Effector memory CD8-positive, alpha-beta T cell (primary cell): ENCODE measurements at regions not wholly inside any gene's neighbourhood (a gene's known extent, or its start where the extent isn't known, plus 50 kb on each side); places are given as distances from the start of the nearest gene placed in this dataset.
"Not testable (repeated sequence)": the region's sequence is repeated elsewhere in the genome, so short reads cannot be mapped to it uniquely, and the experiment has no call there.

Experiments used
- ATAC-seq: fragments of 150-1000 bp; cut with Tn5 transposase; replicated peaks from 2 replicates; pipeline ENCODE4 v1.10.0; 2021; ENCODE audit warnings: mild to moderate bottlenecking, moderate library complexity
- DNase-seq, 3 experiments: peaks; one replicate each; pipeline ENCODE4 v3.0.0; 2021
- H3K27ac Mint-ChIP-seq, 2 donors: one replicate each; pipeline ENCODE4 v1.8.0; 2022; ENCODE audit warnings: mild to moderate bottlenecking in 2 of 2, mixed read lengths in 2 of 2, moderate library complexity in 2 of 2
- H3K27me3 Mint-ChIP-seq, 2 donors: one replicate each; pipeline ENCODE4 v1.8.0; 2022; ENCODE audit warnings: mixed read lengths in 2 of 2
- H3K36me3 Mint-ChIP-seq: one replicate; pipeline ENCODE4 v1.8.0; 2022; ENCODE audit warnings: mild to moderate bottlenecking, moderate library complexity, mixed read lengths; ENCODE audit not compliant: insufficient read depth
- H3K4me1 Mint-ChIP-seq, 2 donors: one replicate each; pipeline ENCODE4 v1.8.0; 2022; ENCODE audit warnings: low read depth in 2 of 2, mixed read lengths in 2 of 2
- H3K4me3 Mint-ChIP-seq, 2 donors: one replicate each; pipeline ENCODE4 v1.8.0; 2022; ENCODE audit warnings: mild to moderate bottlenecking in 2 of 2, mixed read lengths in 2 of 2, moderate library complexity in 2 of 2
- H3K9me3 Mint-ChIP-seq, 2 donors: one replicate each; pipeline ENCODE4 v1.8.0; 2022; ENCODE audit warnings: mixed read lengths in 2 of 2

DNA sequence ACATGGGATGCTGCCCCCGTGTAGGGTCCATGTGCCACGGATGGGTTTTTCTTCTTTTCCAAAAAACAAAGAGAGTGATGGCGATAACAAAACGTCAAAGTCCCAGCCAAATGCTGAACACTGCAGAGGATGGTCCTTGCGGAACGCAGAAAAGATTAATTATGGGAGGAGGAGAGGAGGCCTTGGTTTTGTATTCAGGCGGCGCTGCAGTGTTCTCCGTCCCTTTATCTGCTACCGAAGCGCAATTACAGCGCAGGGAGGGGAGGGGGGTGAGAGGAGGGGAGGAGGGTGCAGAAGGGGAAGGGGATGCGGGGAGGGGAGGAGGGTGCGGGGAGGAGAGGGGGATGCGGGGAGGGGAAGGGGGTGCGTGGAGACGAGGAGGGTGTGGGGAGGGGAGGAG, 131.8 kb upstream of the PRKCQ start:
- Mint-ChIP-seq H3K9me3 (no peaks in the 10 kb centered on the region), H3K4me3 (no peak overlapping the region), H3K4me1 (peaks cover 5 to 8% of the 10 kb centered on the region in 2 donors), H3K27me3 (peaks cover 51 to 60% of the 10 kb centered on the region in 2 donors), H3K36me3 (no peaks in the 10 kb centered on the region), H3K27ac (no peak overlapping the region)
- DNase-seq (no peak), ATAC-seq (no peak)

DNA sequence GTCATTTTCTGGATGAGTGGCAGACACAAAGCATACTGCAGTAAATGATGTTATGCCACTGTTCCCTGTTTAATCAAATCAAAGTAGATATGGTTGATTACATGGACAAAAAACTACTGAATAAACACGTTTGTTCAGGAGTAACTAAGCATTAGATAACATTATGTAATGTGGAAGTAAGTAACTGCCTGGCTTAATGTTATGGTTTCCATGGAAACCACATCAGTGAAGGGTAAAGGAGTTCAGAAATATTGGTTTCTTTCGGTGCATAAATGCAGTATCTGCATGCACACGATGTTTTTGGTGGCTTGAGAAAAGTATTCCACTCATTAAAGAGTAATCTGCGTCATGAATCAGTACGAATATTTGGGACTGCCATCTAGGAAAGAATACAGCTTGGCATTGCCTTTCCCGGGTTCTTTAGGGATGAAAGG, 131.3 kb upstream of the PRKCQ start:
- H3K9me3 Mint-ChIP-seq: no peaks in the 10 kb centered on the region
- H3K36me3 Mint-ChIP-seq: no peaks in the 10 kb centered on the region
- ATAC-seq: no peak
- no peak for DNase-seq
- H3K4me3 Mint-ChIP-seq: no peak overlapping the region
- H3K27ac Mint-ChIP-seq: no peak overlapping the region
- H3K27me3 Mint-ChIP-seq: peaks cover 46 to 59% of the 10 kb centered on the region in 2 donors
- peaks cover 5 to 8% of the 10 kb centered on the region in 2 donors for H3K4me1 Mint-ChIP-seq

DNA sequence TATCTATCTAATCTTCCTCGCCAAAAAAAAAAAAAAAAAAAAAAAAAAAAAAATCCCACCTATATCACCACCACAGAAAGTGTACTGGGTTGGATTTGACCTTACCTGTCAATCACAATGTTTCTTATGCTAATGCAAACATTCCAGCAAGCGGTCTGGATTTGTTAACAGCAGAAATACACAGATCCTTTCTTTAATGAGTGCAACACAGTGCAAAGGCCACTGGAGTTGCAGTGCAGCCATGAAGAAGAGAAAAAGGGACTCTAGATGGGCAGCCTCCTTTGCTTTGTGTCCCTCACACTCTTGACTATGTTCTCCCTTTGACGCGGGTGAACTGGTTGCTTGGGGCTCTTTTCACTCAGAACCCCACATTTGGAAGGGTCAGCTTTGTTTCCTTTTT, 127.3 kb upstream of the PRKCQ start:
- peaks cover 57 to 62% of the 10 kb centered on the region in 2 donors for H3K27me3 Mint-ChIP-seq
- no peaks in the 10 kb centered on the region for H3K9me3 Mint-ChIP-seq

DNA sequence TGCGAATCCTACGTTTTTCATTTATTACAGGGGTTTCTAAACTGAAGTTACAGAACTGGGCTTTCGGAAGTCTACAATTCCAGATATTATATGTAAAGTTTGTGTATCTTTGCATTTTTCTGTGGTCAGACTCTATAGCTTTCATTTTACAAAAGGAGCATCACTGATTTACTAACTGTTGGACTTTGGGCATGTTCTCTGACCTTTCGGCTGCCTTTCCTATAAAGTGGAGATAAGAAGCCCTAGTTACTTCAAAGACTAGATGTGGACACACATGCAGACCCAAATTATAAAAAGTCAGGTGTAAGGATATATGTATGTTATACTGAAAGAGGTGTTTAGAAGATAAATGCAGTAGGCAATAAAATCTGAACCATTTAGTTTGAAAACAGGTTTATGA, 126.6 kb upstream of the PRKCQ start:
- no peaks in the 10 kb centered on the region for H3K9me3 Mint-ChIP-seq
- no peak overlapping the region for H3K27ac Mint-ChIP-seq
- ATAC-seq (no peak), DNase-seq (no peak)
- peaks cover 59 to 60% of the 10 kb centered on the region in 2 donors for H3K27me3 Mint-ChIP-seq
- no peak overlapping the region for H3K4me3 Mint-ChIP-seq
- no peaks in the 10 kb centered on the region for H3K36me3 Mint-ChIP-seq
- H3K4me1 Mint-ChIP-seq: peaks cover 0 to 2% of the 10 kb centered on the region in 2 donors

More for the DNA sequence above, 127.3 kb upstream of the PRKCQ start:
- DNase-seq (no peak), ATAC-seq (no peak)
- Mint-ChIP-seq H3K4me3 (no peak overlapping the region), H3K27ac (no peak overlapping the region), H3K4me1 (peaks cover 0 to 2% of the 10 kb centered on the region in 2 donors), H3K36me3 (no peaks in the 10 kb centered on the region)

- ATAC-seq (no peak), DNase-seq (no peak)
- peaks cover 61 to 62% of the 10 kb centered on the region in 2 donors for H3K27me3 Mint-ChIP-seq
- H3K4me3 Mint-ChIP-seq: no peak overlapping the region
- H3K27ac Mint-ChIP-seq: no peak overlapping the region
- H3K36me3 Mint-ChIP-seq: no peaks in the 10 kb centered on the region
- H3K4me1 Mint-ChIP-seq: peaks cover 0 to 2% of the 10 kb centered on the region in 2 donors
- no peaks in the 10 kb centered on the region for H3K9me3 Mint-ChIP-seq
Measured at GRCh38 chr10:6704896-6705295, 124.8 kb upstream of the PRKCQ start.

GRCh38 chr10:6702833-6703232, 122.8 kb upstream of the PRKCQ start:
- DNase-seq, H3K4me3 Mint-ChIP-seq, ATAC-seq, H3K9me3 Mint-ChIP-seq, H3K4me1 Mint-ChIP-seq, H3K27ac Mint-ChIP-seq, H3K36me3 Mint-ChIP-seq: not testable (repeated sequence)
- peaks cover 57% of the 10 kb centered on the region in 2 donors for H3K27me3 Mint-ChIP-seq

DNA sequence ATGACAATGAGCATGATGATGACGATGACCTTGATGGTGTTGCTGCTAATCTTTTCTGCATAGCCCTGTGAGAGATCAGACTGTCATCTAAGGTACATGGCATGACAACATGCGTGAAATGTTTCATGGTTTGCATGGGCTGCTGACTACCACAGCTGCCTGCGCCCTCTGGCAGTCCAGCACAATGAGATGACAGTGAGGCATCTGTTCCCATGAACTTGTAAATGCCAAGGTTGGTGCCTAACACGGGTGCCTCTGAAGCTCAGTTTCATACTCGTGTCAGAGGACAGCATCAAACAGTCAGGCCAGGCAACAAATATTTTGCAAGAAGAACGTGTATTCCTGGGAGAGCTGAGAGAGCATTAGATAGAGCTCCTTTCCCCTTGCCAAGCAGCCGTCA, 122.0 kb upstream of the PRKCQ start:
- no peak for ATAC-seq
- Mint-ChIP-seq H3K36me3 (no peaks in the 10 kb centered on the region), H3K9me3 (no peaks in the 10 kb centered on the region), H3K4me3 (no peak overlapping the region), H3K27ac (no peak overlapping the region), H3K27me3 (peaks cover 49% of the 10 kb centered on the region in 2 donors), H3K4me1 (no peaks in the 10 kb centered on the region)
- DNase-seq: no peak

DNA sequence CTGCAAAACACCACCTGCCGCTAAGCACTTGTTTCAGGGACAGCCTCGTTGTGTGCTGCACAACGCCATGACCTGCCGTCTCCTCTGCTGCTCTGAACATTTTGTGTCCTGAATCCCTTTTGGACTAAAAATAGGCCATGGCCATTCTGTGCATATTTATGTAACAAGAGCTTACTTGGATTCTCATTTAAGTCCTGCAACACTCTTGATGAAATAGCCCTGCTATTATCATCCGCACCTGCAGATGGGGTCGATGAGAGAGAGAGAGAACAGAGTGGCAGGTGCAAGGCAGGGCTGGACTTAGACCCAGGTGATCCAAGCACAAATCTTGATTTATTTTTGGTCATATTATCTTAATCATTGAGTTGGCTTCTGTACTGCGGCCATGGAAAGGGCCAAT, 121.2 kb upstream of the PRKCQ start:
- Mint-ChIP-seq H3K4me1 (no peaks in the 10 kb centered on the region), H3K27ac (no peak overlapping the region), H3K36me3 (no peaks in the 10 kb centered on the region), H3K9me3 (no peaks in the 10 kb centered on the region), H3K4me3 (no peak overlapping the region), H3K27me3 (peaks cover 44 to 49% of the 10 kb centered on the region in 2 donors)
- DNase-seq: no peak
- ATAC-seq: no peak

DNA sequence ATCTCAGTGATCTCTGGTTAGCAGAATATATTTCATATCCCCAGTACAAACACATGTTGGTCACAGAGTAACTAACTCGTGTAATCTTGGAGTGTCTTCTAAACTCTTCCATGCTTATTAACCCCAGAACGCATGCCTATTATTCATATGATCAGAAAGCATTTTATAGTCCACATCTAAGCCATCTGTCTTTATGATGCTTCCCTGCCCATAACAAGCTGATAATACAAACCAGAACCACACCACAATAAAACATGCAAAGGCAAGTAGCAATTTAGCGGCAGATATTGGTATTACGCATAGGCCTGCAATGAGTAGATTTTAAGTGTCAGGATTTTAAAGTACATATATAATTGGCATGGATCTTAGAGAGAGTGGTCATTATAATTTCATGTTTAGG, 120.0 kb upstream of the PRKCQ start:
- Mint-ChIP-seq H3K27me3 (peaks cover 41 to 46% of the 10 kb centered on the region in 2 donors), H3K9me3 (no peaks in the 10 kb centered on the region), H3K4me1 (no peaks in the 10 kb centered on the region), H3K4me3 (no peak overlapping the region), H3K36me3 (no peaks in the 10 kb centered on the region), H3K27ac (no peak overlapping the region)
- no peak for DNase-seq
- no peak for ATAC-seq

DNA sequence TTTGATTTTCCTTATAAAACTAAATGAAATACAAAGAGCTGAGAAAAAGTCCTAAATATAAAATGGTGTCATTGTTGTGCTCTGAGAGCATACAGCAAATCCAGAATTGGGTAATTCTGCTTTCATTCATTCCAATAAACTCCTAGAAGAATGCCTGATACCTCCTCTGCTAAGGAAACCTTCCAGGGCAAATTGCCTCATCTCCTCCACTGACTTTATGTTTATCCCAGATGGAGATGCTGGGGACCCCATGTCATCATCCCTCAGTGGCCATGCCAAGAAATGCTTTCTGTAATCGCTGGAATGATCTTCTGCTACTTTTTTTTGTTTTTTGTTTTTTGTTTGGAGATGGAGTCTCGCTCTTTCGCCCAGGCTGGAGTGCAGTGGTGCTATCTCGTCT, 119.3 kb upstream of the PRKCQ start:
- no peak overlapping the region for H3K27ac Mint-ChIP-seq

GRCh38 chr10:6695519-6695918, 115.4 kb upstream of the PRKCQ start:
- Mint-ChIP-seq H3K9me3 (no peaks in the 10 kb centered on the region), H3K36me3 (no peaks in the 10 kb centered on the region), H3K4me3 (no peak overlapping the region), H3K4me1 (no peaks in the 10 kb centered on the region), H3K27me3 (peaks cover 46 to 52% of the 10 kb centered on the region in 2 donors), H3K27ac (no peak overlapping the region)
- ATAC-seq (no peak), DNase-seq (no peak)

More for the DNA sequence above, 119.3 kb upstream of the PRKCQ start:
- Mint-ChIP-seq H3K4me1 (no peaks in the 10 kb centered on the region), H3K4me3 (no peak overlapping the region), H3K9me3 (no peaks in the 10 kb centered on the region), H3K36me3 (no peaks in the 10 kb centered on the region), H3K27me3 (peaks cover 37 to 53% of the 10 kb centered on the region in 2 donors)
- no peak for ATAC-seq
- no peak for DNase-seq

DNA sequence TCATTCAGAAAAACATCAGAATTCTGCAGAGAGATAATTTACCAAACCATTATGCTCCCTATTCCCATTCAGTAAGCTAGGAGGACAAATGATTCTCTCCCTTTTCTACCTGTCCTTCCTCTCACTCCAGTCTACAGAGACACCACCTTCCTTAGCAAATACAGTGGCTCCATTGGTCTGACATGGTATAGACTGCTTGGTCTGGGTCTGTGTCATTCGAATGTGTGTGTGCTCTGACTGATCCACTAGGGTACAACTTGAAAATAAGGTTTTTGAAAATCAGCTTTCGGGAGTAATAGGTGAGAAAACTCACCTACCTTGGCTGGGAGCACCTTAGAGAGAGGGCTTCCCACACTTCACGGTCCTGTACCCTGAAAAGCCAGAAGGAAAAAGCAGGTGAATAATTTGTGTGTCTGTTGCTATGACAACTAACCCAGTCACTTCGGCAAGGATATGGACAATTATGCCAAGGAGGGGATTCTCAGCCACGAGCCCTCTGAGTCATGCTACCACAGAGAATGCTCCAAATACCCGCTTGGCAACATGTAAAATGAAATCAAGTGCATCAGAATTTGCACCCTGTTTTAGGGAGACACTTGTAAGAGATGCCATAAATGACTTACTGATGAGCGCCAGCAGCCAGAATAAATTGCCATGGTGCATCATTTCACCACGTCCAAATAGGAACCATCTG, 114.5 kb upstream of the PRKCQ start:
- ATAC-seq (no peak), DNase-seq (no peak)
- no peak overlapping the region for H3K27ac Mint-ChIP-seq
- H3K27me3 Mint-ChIP-seq: peaks cover 45 to 50% of the 10 kb centered on the region in 2 donors
- no peak overlapping the region for H3K4me3 Mint-ChIP-seq
- no peaks in the 10 kb centered on the region for H3K4me1 Mint-ChIP-seq
- H3K36me3 Mint-ChIP-seq: no peaks in the 10 kb centered on the region
- H3K9me3 Mint-ChIP-seq: no peaks in the 10 kb centered on the region

GRCh38 chr10:6692856-6693255, 112.8 kb upstream of the PRKCQ start:
- Mint-ChIP-seq H3K4me1 (no peaks in the 10 kb centered on the region), H3K9me3 (no peaks in the 10 kb centered on the region), H3K27me3 (peaks cover 47 to 51% of the 10 kb centered on the region in 2 donors), H3K4me3 (no peak overlapping the region), H3K27ac (no peak overlapping the region), H3K36me3 (no peaks in the 10 kb centered on the region)
- ATAC-seq: no peak
- DNase-seq: no peak

DNA sequence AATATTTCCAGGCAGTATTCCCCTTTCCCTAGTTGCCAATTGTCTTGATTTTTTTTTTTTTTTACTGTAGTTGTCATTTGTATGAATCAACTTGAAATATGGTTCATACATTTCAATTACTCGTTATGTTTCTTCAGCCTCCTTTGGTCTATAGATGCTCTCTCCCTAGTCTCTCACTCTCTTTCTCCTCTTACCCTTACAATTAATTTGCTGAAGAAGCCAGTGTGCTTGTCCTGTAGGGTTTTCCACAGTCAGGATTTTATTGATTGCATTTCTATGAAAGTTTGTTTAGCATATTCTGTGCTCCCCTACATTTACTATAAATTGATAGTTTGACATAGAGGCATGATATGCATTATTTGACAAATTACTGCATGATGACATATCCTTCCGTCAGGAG, 112.0 kb upstream of the PRKCQ start:
- Mint-ChIP-seq H3K36me3 (no peaks in the 10 kb centered on the region), H3K27me3 (peaks cover 53 to 59% of the 10 kb centered on the region in 2 donors), H3K9me3 (no peaks in the 10 kb centered on the region), H3K4me3 (no peak overlapping the region), H3K4me1 (no peaks in the 10 kb centered on the region), H3K27ac (no peak overlapping the region)
- ATAC-seq: no peak
- no peak for DNase-seq
